Activated CD4-positive, alpha-beta memory T cell treated with anti-CD3 and anti-CD28 coated beads, Interleukin-2, amount 10 ng/mL, durations not matched to agents 7 days and 5 days (primary cell): ENCODE measurements at regions not wholly inside any gene's neighbourhood (a gene's known extent, or its start where the extent isn't known, plus 50 kb on each side); places are given as distances from the start of the nearest gene placed in this dataset.
"Not testable (repeated sequence)": the region's sequence is repeated elsewhere in the genome, so short reads cannot be mapped to it uniquely, and the experiment has no call there.

Source experiments
- CTCF ChIA-PET: fragments of 350-600 bp; sonication (Branson Sonifier 250); formaldehyde crosslinking; loops from one replicate; lab custom pipeline; 2021; ENCODE audit warnings: antibody characterized with exemption, inconsistent platforms; lab: Charles Lee
- POLR2A ChIA-PET: fragments of 350-600 bp; sonication (Branson Sonifier 250); formaldehyde crosslinking; loops from one replicate; lab custom pipeline; 2021; ENCODE audit warnings: antibody characterized with exemption; lab: Charles Lee
- DNase-seq: peaks from one replicate; pipeline ENCODE4 v3.0.0-alpha.2; 2020
- H3K27ac Mint-ChIP-seq: one replicate; pipeline ENCODE4 v1.8.0; 2021; ENCODE audit warnings: mild to moderate bottlenecking, mixed read lengths
- H3K27me3 Mint-ChIP-seq: one replicate; pipeline ENCODE4 v1.8.0; 2021; ENCODE audit warnings: mixed read lengths
- H3K36me3 Mint-ChIP-seq: one replicate; pipeline ENCODE4 v1.8.0; 2021; ENCODE audit warnings: low read depth, mixed read lengths
- H3K4me1 Mint-ChIP-seq: one replicate; pipeline ENCODE4 v1.8.0; 2021; ENCODE audit warnings: mixed read lengths
- H3K4me3 Mint-ChIP-seq: one replicate; pipeline ENCODE4 v1.8.0; 2021; ENCODE audit warnings: mild to moderate bottlenecking, mixed read lengths
- H3K9me3 Mint-ChIP-seq: one replicate; pipeline ENCODE4 v1.8.0; 2021; ENCODE audit warnings: mixed read lengths

DNA sequence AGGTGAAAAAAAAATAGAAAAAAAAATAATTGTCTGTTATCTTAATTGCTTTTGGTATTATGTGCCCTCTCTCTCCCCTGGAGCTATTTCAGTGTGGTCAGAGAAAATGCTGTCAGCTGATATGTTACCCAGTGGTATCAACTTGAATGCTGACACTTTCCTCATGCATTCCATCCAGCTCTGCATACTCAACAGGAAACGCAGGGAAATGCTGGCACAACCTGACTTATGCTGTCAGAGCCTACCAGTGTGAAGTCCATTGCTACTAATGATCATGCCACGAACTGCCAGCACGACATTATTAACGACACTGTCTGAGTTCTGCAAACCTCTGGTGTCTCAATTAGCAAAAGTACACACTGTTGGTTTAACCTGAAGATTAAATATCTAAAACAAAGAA lies 182.8 kb downstream of the ZWINT start:
- H3K4me3 Mint-ChIP-seq, result no peak overlapping the region
- CTCF ChIA-PET, result no interaction called here
- no peak overlapping the region for H3K27ac Mint-ChIP-seq
- POLR2A ChIA-PET, result no interaction called here
- no peak for DNase-seq
- no peaks in the 10 kb centered on the region for H3K4me1 Mint-ChIP-seq
- H3K36me3 Mint-ChIP-seq, result no peaks in the 10 kb centered on the region
- peaks cover 3% of the 10 kb centered on the region for H3K9me3 Mint-ChIP-seq
- no peaks in the 10 kb centered on the region for H3K27me3 Mint-ChIP-seq

- H3K27me3 Mint-ChIP-seq, H3K36me3 Mint-ChIP-seq, DNase-seq, CTCF ChIA-PET, H3K27ac Mint-ChIP-seq, H3K4me1 Mint-ChIP-seq, POLR2A ChIA-PET, H3K4me3 Mint-ChIP-seq: not testable (repeated sequence)
- peaks cover 17% of the 10 kb centered on the region for H3K9me3 Mint-ChIP-seq
Measured at GRCh38 chr10:56155091-56155513, 206.0 kb downstream of the ZWINT start.

DNA sequence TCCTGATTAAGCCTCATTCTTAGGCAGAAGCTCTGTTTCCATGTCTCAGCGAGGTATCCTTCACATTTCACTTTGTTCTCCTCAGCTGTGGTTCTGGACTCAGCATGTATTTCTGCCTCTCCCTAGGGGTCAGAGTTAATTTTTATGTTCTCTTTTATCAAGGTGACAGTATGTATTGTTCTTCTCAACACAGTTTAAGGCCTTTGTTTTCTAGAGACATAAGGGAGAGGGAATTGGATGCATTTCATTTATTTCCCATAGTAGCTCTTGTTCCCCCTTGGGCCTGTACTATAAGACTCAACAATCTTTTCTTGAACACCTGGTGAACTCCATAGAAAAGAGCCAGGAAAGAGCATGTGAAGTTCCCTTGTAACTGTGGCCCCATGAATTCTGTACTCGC lies 214.3 kb downstream of the ZWINT start:
- no peak for DNase-seq
- Mint-ChIP-seq H3K4me1 (no peaks in the 10 kb centered on the region), H3K36me3 (no peaks in the 10 kb centered on the region), H3K9me3 (peaks cover 17% of the 10 kb centered on the region), H3K4me3 (no peak overlapping the region), H3K27ac (no peak overlapping the region), H3K27me3 (no peaks in the 10 kb centered on the region)
- ChIA-PET CTCF (no interaction called here), POLR2A (no interaction called here)

- CTCF ChIA-PET, result no interaction called here
- Mint-ChIP-seq H3K9me3 (peaks cover 6% of the 10 kb centered on the region), H3K4me3 (no peak overlapping the region), H3K4me1 (no peaks in the 10 kb centered on the region), H3K36me3 (no peaks in the 10 kb centered on the region), H3K27me3 (no peaks in the 10 kb centered on the region), H3K27ac (no peak overlapping the region)
- POLR2A ChIA-PET, result no interaction called here
- no peak for DNase-seq
Measured at GRCh38 chr10:56142092-56142728, 218.8 kb downstream of the ZWINT start.

DNA sequence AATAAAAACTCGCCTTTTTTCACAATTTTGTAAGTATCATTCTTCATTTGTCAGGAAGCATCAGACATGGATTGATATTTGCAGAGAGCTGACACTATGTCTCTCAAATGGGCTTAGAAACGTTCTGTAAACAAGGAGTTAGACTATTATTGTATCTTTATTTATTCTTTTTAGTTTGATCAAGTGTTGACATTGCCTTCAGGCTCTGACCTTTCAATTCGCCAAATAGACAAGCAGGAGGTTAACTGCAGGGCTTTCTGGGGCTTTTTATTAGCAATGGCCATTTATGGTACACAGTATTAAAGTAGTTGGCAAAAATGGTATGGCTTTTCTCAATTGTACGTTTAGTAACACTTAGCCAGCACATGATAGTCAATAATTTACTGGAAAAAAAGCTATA lies 221.7 kb downstream of the ZWINT start:
- ChIA-PET CTCF (no interaction called here), POLR2A (no interaction called here)
- no peak for DNase-seq
- H3K36me3 Mint-ChIP-seq, result no peaks in the 10 kb centered on the region
- no peaks in the 10 kb centered on the region for H3K4me1 Mint-ChIP-seq
- no peaks in the 10 kb centered on the region for H3K27me3 Mint-ChIP-seq
- peaks cover 3% of the 10 kb centered on the region for H3K9me3 Mint-ChIP-seq
- H3K27ac Mint-ChIP-seq, result no peak overlapping the region
- H3K4me3 Mint-ChIP-seq, result no peak overlapping the region

DNA sequence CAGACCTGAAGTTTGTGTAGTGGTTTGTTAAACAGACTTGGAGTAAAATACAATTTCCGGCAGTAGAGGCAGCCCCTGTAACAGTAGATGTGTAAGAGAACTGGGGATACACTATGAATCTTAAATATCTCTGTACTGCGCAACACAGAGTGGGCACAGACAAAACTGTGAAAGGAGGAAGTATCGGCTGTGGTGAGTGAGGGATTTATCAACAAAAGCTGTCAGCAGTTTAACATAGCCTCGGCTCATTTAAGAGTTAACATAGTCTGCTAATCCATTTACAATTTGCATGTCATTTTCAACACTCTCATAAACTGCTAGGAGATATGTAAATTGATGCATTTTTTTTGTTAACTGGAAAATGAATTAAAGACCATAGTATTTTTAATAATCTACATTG lies 225.2 kb downstream of the ZWINT start:
- CTCF ChIA-PET, result no interaction called here
- no peaks in the 10 kb centered on the region for H3K36me3 Mint-ChIP-seq
- POLR2A ChIA-PET, result no interaction called here
- no peak for DNase-seq
- no peaks in the 10 kb centered on the region for H3K27me3 Mint-ChIP-seq
- H3K27ac Mint-ChIP-seq, result no peak overlapping the region
- H3K4me3 Mint-ChIP-seq, result no peak overlapping the region
- H3K4me1 Mint-ChIP-seq, result no peaks in the 10 kb centered on the region
- no peaks in the 10 kb centered on the region for H3K9me3 Mint-ChIP-seq

- H3K27me3 Mint-ChIP-seq, result no peaks in the 10 kb centered on the region
- DNase-seq, result no peak
Measured at GRCh38 chr10:56123247-56123646, 237.8 kb downstream of the ZWINT start.

DNA sequence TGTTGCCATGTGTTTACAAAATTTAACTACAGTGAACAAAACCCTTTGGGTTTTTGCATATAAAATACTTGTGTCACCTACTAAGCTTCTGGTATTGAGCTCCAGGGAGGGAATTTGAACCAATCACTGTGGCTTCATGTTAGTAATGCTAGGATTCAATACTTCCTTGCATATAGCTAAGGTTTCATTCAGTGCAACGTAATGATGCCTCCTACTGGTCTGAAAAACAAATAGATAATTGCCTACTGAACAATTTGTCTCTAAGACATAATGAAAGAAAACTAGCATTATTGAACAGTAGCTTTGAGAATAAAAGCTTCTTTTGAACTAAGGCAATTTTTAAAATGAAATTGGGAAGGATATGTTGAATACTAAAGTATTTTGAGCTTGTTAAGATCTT lies 244.4 kb downstream of the ZWINT start:
- POLR2A ChIA-PET, result no interaction called here
- H3K9me3 Mint-ChIP-seq, result peaks cover 5% of the 10 kb centered on the region
- CTCF ChIA-PET, result no interaction called here

More at GRCh38 chr10:56123247-56123646, 237.8 kb downstream of the ZWINT start:
- Mint-ChIP-seq H3K36me3 (no peaks in the 10 kb centered on the region), H3K4me1 (no peaks in the 10 kb centered on the region), H3K4me3 (no peak overlapping the region), H3K27ac (no peak overlapping the region), H3K9me3 (peaks cover 3% of the 10 kb centered on the region)
- ChIA-PET CTCF (no interaction called here), POLR2A (no interaction called here)

GRCh38 chr10:56109454-56109853 lies 251.6 kb downstream of the ZWINT start:
- Mint-ChIP-seq H3K9me3 (peaks cover 10% of the 10 kb centered on the region), H3K27ac (no peak overlapping the region), H3K4me3 (no peak overlapping the region), H3K36me3 (no peaks in the 10 kb centered on the region), H3K27me3 (no peaks in the 10 kb centered on the region), H3K4me1 (no peaks in the 10 kb centered on the region)
- POLR2A ChIA-PET, result no interaction called here
- DNase-seq, result no peak
- CTCF ChIA-PET, result no interaction called here

More for the DNA sequence above, 244.4 kb downstream of the ZWINT start:
- Mint-ChIP-seq H3K27me3 (no peaks in the 10 kb centered on the region), H3K4me1 (no peaks in the 10 kb centered on the region), H3K36me3 (no peaks in the 10 kb centered on the region), H3K27ac (no peak overlapping the region), H3K4me3 (no peak overlapping the region)
- no peak for DNase-seq

DNA sequence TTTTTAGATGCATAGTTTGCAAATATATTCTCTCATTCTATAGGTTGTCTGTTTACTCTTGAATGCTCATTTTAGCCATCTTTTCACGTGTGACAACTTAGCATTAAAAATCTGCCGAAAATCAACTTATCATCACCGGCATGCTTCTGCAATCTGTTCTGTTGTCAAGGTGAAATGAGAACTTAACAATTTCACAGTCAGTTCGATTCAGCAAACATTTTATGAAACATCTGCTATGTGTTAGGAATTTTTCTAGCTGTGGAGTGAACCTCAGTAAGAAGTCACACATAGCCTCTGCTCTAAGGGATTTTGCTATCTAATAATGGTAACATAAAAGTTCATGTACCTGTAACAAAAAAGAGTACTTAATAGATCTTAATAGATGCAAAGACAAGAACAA lies 256.1 kb downstream of the ZWINT start:
- Mint-ChIP-seq H3K27ac (no peak overlapping the region), H3K36me3 (no peaks in the 10 kb centered on the region), H3K4me3 (no peak overlapping the region), H3K9me3 (peaks cover 8% of the 10 kb centered on the region), H3K4me1 (no peaks in the 10 kb centered on the region), H3K27me3 (no peaks in the 10 kb centered on the region)
- CTCF ChIA-PET, result no interaction called here
- no peak for DNase-seq
- POLR2A ChIA-PET, result no interaction called here

DNA sequence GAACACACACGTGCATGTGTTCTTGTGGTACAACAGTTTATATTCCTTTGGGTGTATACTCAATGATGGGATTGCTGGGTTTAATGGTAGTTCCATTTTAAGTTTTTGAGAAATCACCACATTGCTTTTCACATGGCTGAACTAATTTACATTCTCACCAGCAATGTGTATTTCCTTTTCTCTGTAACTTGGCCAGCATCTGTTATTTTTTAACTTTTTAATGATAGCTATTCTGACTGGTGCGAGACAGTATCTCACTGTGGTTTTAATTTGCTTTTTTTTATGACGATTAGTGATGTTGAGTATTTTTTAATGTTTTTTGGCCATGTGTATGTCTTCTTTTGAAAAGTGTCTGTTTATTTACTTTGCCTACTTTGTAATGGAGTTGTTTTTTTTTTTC lies 256.6 kb downstream of the ZWINT start:
- no peaks in the 10 kb centered on the region for H3K27me3 Mint-ChIP-seq
- H3K9me3 Mint-ChIP-seq, result peaks cover 6% of the 10 kb centered on the region
- no peak for DNase-seq
- H3K4me1 Mint-ChIP-seq, result no peaks in the 10 kb centered on the region
- no peak overlapping the region for H3K4me3 Mint-ChIP-seq
- ChIA-PET CTCF (no interaction called here), POLR2A (no interaction called here)
- no peak overlapping the region for H3K27ac Mint-ChIP-seq
- H3K36me3 Mint-ChIP-seq, result no peaks in the 10 kb centered on the region

DNA sequence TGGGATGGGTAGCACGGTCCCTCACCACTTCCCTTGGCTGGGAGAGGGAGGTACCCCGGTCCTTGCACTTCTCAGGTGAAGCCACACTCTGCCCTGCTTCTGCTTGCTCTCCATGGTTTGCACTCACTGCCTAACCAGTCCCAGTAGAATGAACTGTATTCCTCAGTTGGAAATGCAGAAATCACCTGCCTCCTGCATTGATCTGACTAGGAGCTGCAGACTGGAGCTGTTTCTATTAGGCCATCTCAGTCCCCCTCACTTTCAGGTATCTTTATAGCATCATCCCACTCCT lies 264.9 kb downstream of the ZWINT start:
- peaks cover 6% of the 10 kb centered on the region for H3K9me3 Mint-ChIP-seq
- no peaks in the 10 kb centered on the region for H3K27me3 Mint-ChIP-seq
- POLR2A ChIA-PET, result no interaction called here
- DNase-seq, result no peak
- no peaks in the 10 kb centered on the region for H3K4me1 Mint-ChIP-seq
- H3K27ac Mint-ChIP-seq, result no peak overlapping the region
- H3K36me3 Mint-ChIP-seq, result no peaks in the 10 kb centered on the region
- H3K4me3 Mint-ChIP-seq, result no peak overlapping the region
- CTCF ChIA-PET, result no interaction called here

DNA sequence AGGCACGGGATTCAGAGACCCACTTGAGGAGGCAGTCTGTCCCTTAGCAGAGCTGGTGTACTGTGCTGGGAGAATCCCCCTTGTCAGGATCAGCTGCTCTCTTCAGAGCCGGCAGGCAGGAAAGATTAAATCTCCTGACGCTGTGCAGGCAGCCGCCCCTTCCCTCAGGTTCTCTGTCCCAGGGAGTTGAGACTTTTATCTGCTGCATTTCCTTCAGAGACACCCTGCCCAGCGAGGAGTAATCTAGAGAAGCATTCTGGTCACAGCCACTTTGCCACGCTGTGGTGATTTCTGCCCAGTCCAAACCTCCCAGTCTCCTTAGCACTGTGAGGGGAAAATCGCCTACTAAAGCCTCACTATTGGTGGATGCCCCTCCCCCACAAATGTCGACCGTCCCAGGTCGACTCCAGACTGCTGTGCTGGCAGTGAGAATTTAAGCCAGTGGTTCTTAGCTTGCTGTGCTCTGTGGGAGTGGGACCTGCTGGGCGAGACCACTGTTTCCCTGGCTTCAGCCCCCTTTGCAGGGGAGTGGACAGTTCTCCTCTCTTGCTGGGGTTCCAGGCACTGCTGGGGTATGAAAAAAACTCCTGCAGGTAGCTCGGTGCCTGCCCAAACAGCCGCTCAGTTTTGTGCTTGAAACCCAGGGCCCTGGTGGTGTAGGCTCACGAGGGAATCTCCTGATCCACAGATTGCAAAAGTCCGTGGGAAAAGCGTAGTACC lies 265.4 kb downstream of the ZWINT start:
- no peak overlapping the region for H3K4me3 Mint-ChIP-seq
- H3K9me3 Mint-ChIP-seq, result peaks cover 6% of the 10 kb centered on the region
- DNase-seq, result no peak
- H3K27me3 Mint-ChIP-seq, result no peaks in the 10 kb centered on the region
- H3K27ac Mint-ChIP-seq, result no peak overlapping the region
- H3K36me3 Mint-ChIP-seq, result no peaks in the 10 kb centered on the region
- H3K4me1 Mint-ChIP-seq, result no peaks in the 10 kb centered on the region
- ChIA-PET CTCF (no interaction called here), POLR2A (no interaction called here)

DNA sequence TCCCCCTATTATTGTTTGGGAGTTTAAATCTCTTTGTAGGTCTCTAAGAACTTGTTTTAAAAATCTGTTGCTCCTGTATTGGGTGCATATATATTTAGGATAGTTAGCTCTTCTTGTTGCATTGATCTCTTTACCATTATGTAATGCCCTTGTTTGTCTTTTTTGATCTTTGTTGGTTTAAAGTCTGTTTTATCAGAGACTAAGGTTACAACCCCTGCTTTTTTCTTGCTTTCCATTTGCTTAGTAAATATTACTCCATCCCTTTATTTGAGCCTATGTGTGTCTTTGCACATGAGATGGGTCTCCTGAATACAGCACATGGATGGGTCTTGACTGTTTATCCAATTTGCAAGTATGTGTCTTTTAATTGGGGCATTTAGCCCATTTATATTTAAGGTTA lies 267.4 kb downstream of the ZWINT start:
- H3K4me1 Mint-ChIP-seq, H3K27me3 Mint-ChIP-seq, H3K4me3 Mint-ChIP-seq, H3K36me3 Mint-ChIP-seq, DNase-seq, CTCF ChIA-PET, POLR2A ChIA-PET, H3K27ac Mint-ChIP-seq: not testable (repeated sequence)
- H3K9me3 Mint-ChIP-seq, result peaks cover 12% of the 10 kb centered on the region
